PC-3 (cell line): ENCODE measurements at regions not wholly inside any gene's neighbourhood (a gene's known extent, or its start where the extent isn't known, plus 50 kb on each side); places are given as distances from the start of the nearest gene placed in this dataset.

Source experiments
- ATAC-seq: fragments of 200-7000 bp; cut with Tn5 transposase; 2 replicates; pipeline ENCODE4 v1.9.1; 2020; ENCODE audit warnings: mild to moderate bottlenecking, moderate library complexity
- BruUV-seq: library from RNA; stranded (reverse); fragments of 400-500 nt; replicated peaks from 2 replicates; lab custom pipeline; 2021; lab: Mats Ljungman, UMichigan
- CTCF ChIA-PET: fragments of 300-600 bp; sonication (Branson Sonifier 250); formaldehyde crosslinking; loops from one replicate; lab custom pipeline; 2022; ENCODE audit warnings: antibody characterized with exemption; lab: Charles Lee
- POLR2A ChIA-PET: fragments of 300-600 bp; sonication (Branson Sonifier 250); formaldehyde crosslinking; loops from one replicate; lab custom pipeline; 2022; ENCODE audit warnings: antibody characterized with exemption; ENCODE audit not compliant: unreplicated experiment; lab: Charles Lee
- DNase-seq: peaks from one replicate; pipeline ENCODE4 v3.0.0-alpha.2; 2015
- H2AFZ ChIP-seq: fragments of 300-600 bp; sonication (generic); 2 replicates; pipeline ENCODE4 v1.6.0; 2016; ENCODE audit warnings: antibody characterized with exemption, low read length
- H3F3A ChIP-seq: fragments of 300-600 bp; sonication (generic); one replicate; pipeline ENCODE4 v1.6.0; 2017; ENCODE audit warnings: antibody characterized with exemption, low read length, control low read depth, mild to moderate bottlenecking; ENCODE audit not compliant: unreplicated experiment
- H3K27ac ChIP-seq: fragments of 300-600 bp; sonication (generic); 2 replicates; pipeline ENCODE4 v1.5.1; 2016; ENCODE audit warnings: mild to moderate bottlenecking, low read length
- H3K27me3 ChIP-seq: fragments of 300-600 bp; sonication (generic); 2 replicates; pipeline ENCODE4 v1.6.1; 2016; ENCODE audit warnings: low read length, mixed read lengths
- H3K36me3 ChIP-seq: fragments of 300-600 bp; sonication (generic); 2 replicates; pipeline ENCODE4 v1.6.1; 2016; ENCODE audit warnings: low read depth, mixed run types, low read length, mixed read lengths
- H3K4me1 ChIP-seq: fragments of 300-600 bp; sonication (generic); 2 replicates; pipeline ENCODE4 v1.5.1; 2016; ENCODE audit warnings: low read length; ENCODE audit not compliant: insufficient read depth
- H3K4me2 ChIP-seq: fragments of 300-600 bp; sonication (generic); 2 replicates; pipeline ENCODE4 v1.6.0; 2016; ENCODE audit warnings: low read length
- H3K4me3 ChIP-seq: fragments of 300-600 bp; sonication (generic); 2 replicates; pipeline ENCODE4 v1.5.1; 2016; ENCODE audit warnings: mild to moderate bottlenecking, low read length, mixed read lengths
- H3K79me2 ChIP-seq: fragments of 300-600 bp; sonication (generic); 2 replicates; pipeline ENCODE4 v1.6.1; 2017; ENCODE audit warnings: low read length, mixed read lengths
- H3K9ac ChIP-seq: fragments of 300-600 bp; sonication (generic); 2 replicates; pipeline ENCODE4 v1.6.0; 2016; ENCODE audit warnings: mild to moderate bottlenecking, low read length
- H3K9me2 ChIP-seq: fragments of 300-600 bp; sonication (generic); replicated peaks from 2 replicates; pipeline ENCODE4 v1.6.1; 2016; ENCODE audit warnings: mixed run types, low read length, mixed read lengths
- H3K9me3 ChIP-seq: fragments of 300-600 bp; sonication (generic); 2 replicates; pipeline ENCODE4 v1.6.1; 2016; ENCODE audit warnings: low read length, mixed read lengths
- H4K20me1 ChIP-seq: fragments of 300-600 bp; sonication (generic); 2 replicates; pipeline ENCODE4 v1.6.1; 2016; ENCODE audit warnings: low read length, mixed read lengths
- EZH2 ChIP-seq: fragments of 300-600 bp; sonication (generic); IDR thresholded peaks from one replicate; pipeline ENCODE4 v1.6.1; 2017; ENCODE audit warnings: antibody characterized with exemption, mild to moderate bottlenecking, low read length; ENCODE audit not compliant: unreplicated experiment
- EZH2phosphoT487 ChIP-seq: fragments of 300-600 bp; sonication (generic); IDR thresholded peaks from 2 replicates; pipeline ENCODE4 v1.6.1; 2018; ENCODE audit warnings: mild to moderate bottlenecking, antibody characterized with exemption, low read length, borderline replicate concordance
- intact Hi-C: fragments of 100-400 bp; cut with micrococcal nuclease; formaldehyde crosslinking; loops from 2 replicates; pipeline ENCODE4 v1.9.0; 2023
- TF ChIP-seq, protein P1 (sequence below): fragments of 300-600 bp; sonication (generic); conservative IDR thresholded peaks from 2 replicates; pipeline ENCODE4 v1.5.1; 2017; ENCODE audit warnings: antibody characterized with exemption, low read depth, mild to moderate bottlenecking, low read length

DNA sequence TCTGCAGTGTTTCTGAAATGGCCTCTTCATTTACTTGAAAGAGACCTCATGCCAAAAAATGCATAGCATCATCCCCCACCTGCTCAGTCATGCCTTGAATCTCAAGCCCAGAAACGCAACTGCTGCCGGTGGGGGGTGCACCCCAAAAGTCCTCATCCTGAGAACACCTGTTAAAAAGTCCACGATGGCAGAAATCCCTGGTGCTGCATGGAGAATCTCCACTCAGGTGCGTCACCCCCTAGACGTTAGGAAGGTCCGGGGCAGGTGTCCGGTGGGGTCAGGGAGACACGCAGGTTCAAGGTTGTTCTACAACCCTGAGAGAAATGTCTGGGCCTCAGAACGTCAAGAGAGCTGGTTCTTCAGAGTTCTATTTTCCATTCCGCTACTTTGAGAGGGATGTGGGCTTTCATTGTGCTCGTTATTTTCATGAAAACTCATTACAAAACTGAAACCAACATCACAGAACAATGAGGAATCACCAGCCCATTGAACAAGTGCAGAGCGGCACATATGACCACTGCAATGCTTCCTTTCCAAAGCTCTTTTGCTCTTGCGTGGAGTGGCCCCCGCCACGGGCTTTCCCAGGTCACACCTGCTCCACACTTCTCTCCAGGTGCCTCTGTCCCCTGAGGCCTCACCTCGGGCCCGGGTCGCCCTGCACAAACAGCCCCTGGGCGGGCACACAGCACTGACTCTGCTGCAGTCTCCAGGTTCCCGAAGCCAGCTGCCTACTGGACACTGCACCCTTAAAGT, 201.9 kb downstream of the TOMM20 start:
- DNase-seq (no peak), ATAC-seq (no peak)
- no peaks in the 10 kb centered on the region for H3K9me3 ChIP-seq
- H2AFZ ChIP-seq, result no peak overlapping the region
- H3K36me3 ChIP-seq, result no peaks in the 10 kb centered on the region
- ChIA-PET POLR2A (interaction anchor here (0.6 to 0.9 kb wide), 4 partner anchors 56 to 315 kb away, joined by 3 to 10 read pairs (median 4); no protein-coding TSS in a partner anchor), CTCF (no interaction called here)
- H3K4me2 ChIP-seq, result peak overlapping the region; percentile 56
- H3K9me2 ChIP-seq, result no peaks in the 10 kb centered on the region
- no peaks in the 10 kb centered on the region for H3F3A ChIP-seq
- H3K79me2 ChIP-seq, result no peaks in the 10 kb centered on the region
- intact Hi-C loops, result loop anchor here (1.0 to 5.0 kb wide), 4 partner anchors 36 to 316 kb away; partner anchors contain the start of gene IRF2BP2
- TF ChIP-seq EZH2 (no peak), EZH2phosphoT487 (no peak)
- TF ChIP-seq, protein P1, sequence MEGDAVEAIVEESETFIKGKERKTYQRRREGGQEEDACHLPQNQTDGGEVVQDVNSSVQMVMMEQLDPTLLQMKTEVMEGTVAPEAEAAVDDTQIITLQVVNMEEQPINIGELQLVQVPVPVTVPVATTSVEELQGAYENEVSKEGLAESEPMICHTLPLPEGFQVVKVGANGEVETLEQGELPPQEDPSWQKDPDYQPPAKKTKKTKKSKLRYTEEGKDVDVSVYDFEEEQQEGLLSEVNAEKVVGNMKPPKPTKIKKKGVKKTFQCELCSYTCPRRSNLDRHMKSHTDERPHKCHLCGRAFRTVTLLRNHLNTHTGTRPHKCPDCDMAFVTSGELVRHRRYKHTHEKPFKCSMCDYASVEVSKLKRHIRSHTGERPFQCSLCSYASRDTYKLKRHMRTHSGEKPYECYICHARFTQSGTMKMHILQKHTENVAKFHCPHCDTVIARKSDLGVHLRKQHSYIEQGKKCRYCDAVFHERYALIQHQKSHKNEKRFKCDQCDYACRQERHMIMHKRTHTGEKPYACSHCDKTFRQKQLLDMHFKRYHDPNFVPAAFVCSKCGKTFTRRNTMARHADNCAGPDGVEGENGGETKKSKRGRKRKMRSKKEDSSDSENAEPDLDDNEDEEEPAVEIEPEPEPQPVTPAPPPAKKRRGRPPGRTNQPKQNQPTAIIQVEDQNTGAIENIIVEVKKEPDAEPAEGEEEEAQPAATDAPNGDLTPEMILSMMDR, result no peak
- BruUV-seq, result no TSS peak
- H3K27me3 ChIP-seq, result no peaks in the 10 kb centered on the region
- H3K4me1 ChIP-seq, result peaks cover 26% of the 10 kb centered on the region
- H3K9ac ChIP-seq, result peak overlapping the region; percentile 71
- no peaks in the 10 kb centered on the region for H4K20me1 ChIP-seq
- peak overlapping the region; percentile 92 for H3K27ac ChIP-seq
- H3K4me3 ChIP-seq, result no peak overlapping the region

GRCh38 chr1:234926264-234926558, 202.4 kb downstream of the TOMM20 start:
- Histone ChIP-seq H3F3A (no peaks in the 10 kb centered on the region), H4K20me1 (no peaks in the 10 kb centered on the region), H3K27me3 (no peaks in the 10 kb centered on the region), H3K4me3 (no peak overlapping the region), H3K4me2 (peak overlapping the region; percentile 56), H3K9me3 (no peaks in the 10 kb centered on the region), H3K27ac (peak overlapping the region; percentile 92), H3K36me3 (no peaks in the 10 kb centered on the region), H3K79me2 (no peaks in the 10 kb centered on the region), H3K9ac (peak overlapping the region; percentile 71), H3K4me1 (peaks cover 26% of the 10 kb centered on the region), H3K9me2 (no peaks in the 10 kb centered on the region), H2AFZ (no peak overlapping the region)
- intact Hi-C loops, result loop anchor here (1.0 to 5.0 kb wide), 4 partner anchors 37 to 316 kb away; partner anchors contain the start of gene IRF2BP2
- DNase-seq (no peak), ATAC-seq (no peak)
- CTCF ChIA-PET, result no interaction called here
- no TSS peak for BruUV-seq
- TF ChIP-seq EZH2phosphoT487 (no peak), EZH2 (no peak)
- TF ChIP-seq, protein P1, result no peak
- POLR2A ChIA-PET, result interaction anchor here (0.6 to 1.4 kb wide), 7 partner anchors 56 to 314 kb away, joined by 3 to 10 read pairs (median 4); no protein-coding TSS in a partner anchor
